HepG2 (cell line): ENCODE measurements at regions not wholly inside any gene's neighbourhood (a gene's known extent, or its start where the extent isn't known, plus 50 kb on each side); places are given as distances from the start of the nearest gene placed in this dataset.

Experiments
- GLMP ChIP-seq: sonication (generic); formaldehyde crosslinking; IDR thresholded peaks from 2 replicates; pipeline ENCODE4 v1.9.0; 2021; ENCODE audit warnings: missing genetic modification reagents, mild to moderate bottlenecking, borderline replicate concordance
- KLF16 ChIP-seq, 2 experiments: sonication (generic) in 1 of 2; formaldehyde crosslinking in 1 of 2; IDR thresholded peaks; 2 replicates each; pipeline versions ENCODE4 v1.6.1 to v1.8.0; 2016 to 2023; ENCODE audit warnings: missing genetic modification reagents in 2 of 2, missing compliant biosample characterization in 1 of 2
- PBX2 ChIP-seq: IDR thresholded peaks from 2 replicates; pipeline ENCODE4 v1.6.1; 2016; ENCODE audit warnings: control low read depth
- RERE ChIP-seq: IDR thresholded peaks from 2 replicates; pipeline ENCODE4 v1.6.1; 2016; ENCODE audit warnings: low read depth, missing genetic modification reagents, missing compliant biosample characterization
- SNAPC4 ChIP-seq: sonication (generic); formaldehyde crosslinking; IDR thresholded peaks from 2 replicates; pipeline ENCODE4 v1.4.0; 2020; ENCODE audit warnings: mild to moderate bottlenecking, missing genetic modification reagents
- STAG1 ChIP-seq: sonication (generic); formaldehyde crosslinking; IDR thresholded peaks from 2 replicates; pipeline ENCODE4 v1.4.0; 2020; ENCODE audit warnings: missing genetic modification reagents
- TEF ChIP-seq: sonication (generic); formaldehyde crosslinking; IDR thresholded peaks from 2 replicates; pipeline ENCODE4 v1.5.0; 2020; ENCODE audit warnings: missing genetic modification reagents
- ZNF362 ChIP-seq: sonication (generic); formaldehyde crosslinking; IDR thresholded peaks from 2 replicates; pipeline ENCODE4 v1.4.0; 2020; ENCODE audit warnings: missing genetic modification reagents, mild to moderate bottlenecking, borderline replicate concordance
- ZNF687 ChIP-seq: sonication (generic); formaldehyde crosslinking; IDR thresholded peaks from 2 replicates; pipeline ENCODE4 v1.5.1; 2020; ENCODE audit warnings: mild to moderate bottlenecking, missing genetic modification reagents, moderate library complexity

- TF ChIP-seq SNAPC4 (CRISPR knock-in tag): no peak
- peak; percentile 19; the same call in 1 of the 2 replicates for TF ChIP-seq STAG1 (CRISPR knock-in tag)
- no peak for TF ChIP-seq RERE
- TF ChIP-seq TEF (CRISPR knock-in tag): no peak
- TF ChIP-seq GLMP (CRISPR knock-in tag): no peak
- TF ChIP-seq KLF16 (CRISPR knock-in tag; IDR thresholded peaks at IDR 0.05): 0 out of 4 replicates have a peak, but pooled peaks of 1 of the 2 experiments have one; percentile 39
- TF ChIP-seq PBX2 (CRISPR knock-in tag): no peak
- peak; percentile 22; the same call in 1 of the 2 replicates for TF ChIP-seq ZNF687
- TF ChIP-seq ZNF362: peak; percentile 34; the same call in 1 of the 2 replicates
Measured at GRCh38 chr9:82583524-82583923, 479.4 kb downstream of the RASEF start (continued).
